H9 (cell line): ENCODE measurements at regions not wholly inside any gene's neighbourhood (a gene's known extent, or its start where the extent isn't known, plus 50 kb on each side); places are given as distances from the start of the nearest gene placed in this dataset.
"Not testable (repeated sequence)": the region's sequence is repeated elsewhere in the genome, so short reads cannot be mapped to it uniquely, and the experiment has no call there.

Experiments used
- DNase-seq: peaks from one replicate; pipeline ENCODE4 v3.0.0-alpha.2; 2017
- H2AFZ ChIP-seq: one replicate; pipeline ENCODE4 v1.6.1; 2013; ENCODE audit warnings: mild to moderate bottlenecking, low read length, control low read depth, moderate library complexity
- H2AK5ac ChIP-seq: 2 replicates; pipeline ENCODE4 v1.6.1; 2013; ENCODE audit warnings: low read length, control low read depth, mixed read lengths; ENCODE audit not compliant: insufficient read length
- H2BK120ac ChIP-seq: one replicate; pipeline ENCODE4 v1.6.1; 2013; ENCODE audit warnings: low read depth, mild to moderate bottlenecking, low read length, control low read depth, inconsistent platforms; ENCODE audit not compliant: poor library complexity, severe bottlenecking
- H2BK12ac ChIP-seq: 2 replicates; pipeline ENCODE4 v1.6.1; 2013; ENCODE audit warnings: low read length, control low read depth, mixed read lengths, low read depth; ENCODE audit not compliant: insufficient read length
- H2BK15ac ChIP-seq: 2 replicates; pipeline ENCODE4 v1.6.1; 2013; ENCODE audit warnings: low read depth, low read length, control low read depth
- H2BK20ac ChIP-seq: one replicate; pipeline ENCODE4 v1.6.1; 2013; ENCODE audit warnings: low read depth, mild to moderate bottlenecking, low read length, control low read depth, inconsistent platforms; ENCODE audit not compliant: poor library complexity, severe bottlenecking
- H2BK5ac ChIP-seq: 2 replicates; pipeline ENCODE4 v1.6.1; 2013; ENCODE audit warnings: low read length, control low read depth, mixed read lengths; ENCODE audit not compliant: insufficient read length
- H3K14ac ChIP-seq: 2 replicates; pipeline ENCODE4 v1.6.1; 2013; ENCODE audit warnings: low read length, control low read depth; ENCODE audit not compliant: insufficient read depth
- H3K18ac ChIP-seq: 2 replicates; pipeline ENCODE4 v1.6.1; 2013; ENCODE audit warnings: low read depth, mild to moderate bottlenecking, mixed read lengths, low read length, control low read depth; ENCODE audit not compliant: insufficient read length
- H3K23ac ChIP-seq: 2 replicates; pipeline ENCODE4 v1.6.1; 2013; ENCODE audit warnings: low read length, control low read depth, mixed read lengths, low read depth; ENCODE audit not compliant: insufficient read length
- H3K23me2 ChIP-seq: 2 replicates; pipeline ENCODE4 v1.6.1; 2013; ENCODE audit warnings: low read depth, mild to moderate bottlenecking, mixed read lengths, low read length, control low read depth; ENCODE audit not compliant: insufficient read length, poor library complexity, severe bottlenecking
- H3K27ac ChIP-seq: 2 replicates; pipeline ENCODE4 v1.5.1; 2013; ENCODE audit warnings: low read length, control low read depth, mixed read lengths, low read depth; ENCODE audit not compliant: insufficient read length
- H3K27me3 ChIP-seq: 2 replicates; pipeline ENCODE4 v1.6.1; 2013; ENCODE audit warnings: low read length, control low read depth, inconsistent platforms; ENCODE audit not compliant: insufficient read depth
- H3K4ac ChIP-seq: 2 replicates; pipeline ENCODE4 v1.6.1; 2013; ENCODE audit warnings: low read depth, mild to moderate bottlenecking, control low read depth, inconsistent platforms, low read length, moderate library complexity
- H3K4me1 ChIP-seq: 2 replicates; pipeline ENCODE4 v1.6.1; 2013; ENCODE audit warnings: low read length, control low read depth, inconsistent platforms; ENCODE audit not compliant: insufficient read depth
- H3K4me2 ChIP-seq: 2 replicates; pipeline ENCODE4 v1.6.1; 2013; ENCODE audit warnings: low read length, control low read depth, mixed read lengths; ENCODE audit not compliant: insufficient read length, insufficient read depth
- H3K56ac ChIP-seq: 2 replicates; pipeline ENCODE4 v1.6.1; 2013; ENCODE audit warnings: low read depth, mild to moderate bottlenecking, mixed read lengths, low read length, control low read depth; ENCODE audit not compliant: insufficient read length
- H3K79me1 ChIP-seq: 2 replicates; pipeline ENCODE4 v1.6.1; 2013; ENCODE audit warnings: low read depth, mild to moderate bottlenecking, moderate library complexity, low read length, control low read depth, inconsistent platforms; ENCODE audit not compliant: insufficient read depth, poor library complexity, severe bottlenecking
- H3K79me2 ChIP-seq: 2 replicates; pipeline ENCODE4 v1.6.1; 2013; ENCODE audit warnings: low read length, control low read depth, inconsistent platforms; ENCODE audit not compliant: insufficient read depth
- H3K9ac ChIP-seq: 2 replicates; pipeline ENCODE4 v1.6.1; 2013; ENCODE audit warnings: low read length, control low read depth, mixed read lengths; ENCODE audit not compliant: insufficient read length; ENCODE audit errors: extremely low read depth
- H3K9me3 ChIP-seq: one replicate; pipeline ENCODE4 v1.6.1; 2013; ENCODE audit warnings: low read depth, low read length, inconsistent platforms; ENCODE audit not compliant: control insufficient read depth
- H3T11ph ChIP-seq: one replicate; pipeline ENCODE4 v1.6.1; 2013; ENCODE audit warnings: mild to moderate bottlenecking, low read length, control low read depth, inconsistent platforms
- H4K20me1 ChIP-seq: one replicate; pipeline ENCODE4 v1.6.1; 2013; ENCODE audit not compliant: control insufficient read depth, insufficient read length, insufficient read depth
- H4K5ac ChIP-seq: 2 replicates; pipeline ENCODE4 v1.6.1; 2013; ENCODE audit warnings: low read depth, mild to moderate bottlenecking, mixed read lengths, low read length, control low read depth; ENCODE audit not compliant: insufficient read length
- H4K8ac ChIP-seq: replicated peaks from 2 replicates; pipeline ENCODE4 v1.6.1; 2013; ENCODE audit warnings: low read length, control low read depth, mixed read lengths, low read depth; ENCODE audit not compliant: insufficient read length
- H4K91ac ChIP-seq: 2 replicates; pipeline ENCODE4 v1.6.1; 2013; ENCODE audit warnings: low read depth, mild to moderate bottlenecking, moderate library complexity, mixed read lengths, low read length, control low read depth; ENCODE audit not compliant: insufficient read length
- H3K27ac Mint-ChIP-seq, 3 experiments: 2 replicates in 2 of 3; 3 replicates in 1 of 3; pipeline ENCODE4 v1.8.0; 2020 to 2021; ENCODE audit warnings: mixed read lengths in 3 of 3, mild to moderate bottlenecking in 1 of 3, moderate library complexity in 1 of 3
- H3K27me3 Mint-ChIP-seq: 2 replicates; pipeline ENCODE4 v1.8.0; 2021; ENCODE audit warnings: low read depth, mild to moderate bottlenecking, moderate library complexity, mixed read lengths
- H3K36me3 Mint-ChIP-seq, 3 experiments: 2 replicates in 2 of 3; 3 replicates in 1 of 3; pipeline ENCODE4 v1.8.0; 2020 to 2021; ENCODE audit warnings: low read depth in 3 of 3, mixed read lengths in 3 of 3; ENCODE audit not compliant: insufficient read depth in 1 of 3
- H3K4me1 Mint-ChIP-seq, 2 experiments: 2 replicates each; pipeline ENCODE4 v1.8.0; 2020; ENCODE audit warnings: mixed read lengths in 2 of 2
- H3K4me3 Mint-ChIP-seq, 2 experiments: 2 replicates in 1 of 2; 3 replicates in 1 of 2; pipeline ENCODE4 v1.8.0; 2020 to 2021; ENCODE audit warnings: mild to moderate bottlenecking in 2 of 2, mixed read lengths in 2 of 2, moderate library complexity in 1 of 2
- H3K9me3 Mint-ChIP-seq, 2 experiments: 2 replicates in 1 of 2; 3 replicates in 1 of 2; pipeline ENCODE4 v1.8.0; 2020; ENCODE audit warnings: mild to moderate bottlenecking in 2 of 2, mixed read lengths in 2 of 2, moderate library complexity in 1 of 2
- WGBS: extraction: QIAGEN DNeasy Blood & Tissue Kit; methylation state at CpG from one replicate; pipeline ENCODE4 v1.1.7; 2013; ENCODE audit warnings: missing lambda C conversion rate, low lambda C conversion rate, mixed read lengths; ENCODE audit not compliant: insufficient read length; ENCODE audit errors: extremely low coverage; 5-methylcytosine and 5-hydroxymethylcytosine counted together

- WGBS, result no CpG with 5 or more reads among the region's 10 CpGs
- not testable (repeated sequence) for H3K27me3 Mint-ChIP-seq, H3K18ac ChIP-seq, H3K36me3 Mint-ChIP-seq, H3K4me1 Mint-ChIP-seq, H3K56ac ChIP-seq, H3K4me2 ChIP-seq, H3K9me3 ChIP-seq, H2BK20ac ChIP-seq, H4K20me1 ChIP-seq, H3K27ac Mint-ChIP-seq, DNase-seq, H3K27ac ChIP-seq, H2BK15ac ChIP-seq, H3K79me1 ChIP-seq, H4K5ac ChIP-seq, H3K4me1 ChIP-seq, H3K23ac ChIP-seq, H2AK5ac ChIP-seq, H4K8ac ChIP-seq, H2BK12ac ChIP-seq, H4K91ac ChIP-seq, H3K14ac ChIP-seq, H3K4ac ChIP-seq, H2AFZ ChIP-seq, H3K9ac ChIP-seq, H3K4me3 Mint-ChIP-seq, H3K23me2 ChIP-seq, H3K27me3 ChIP-seq, H2BK120ac ChIP-seq, H3K79me2 ChIP-seq, H2BK5ac ChIP-seq, H3T11ph ChIP-seq
- H3K9me3 Mint-ChIP-seq, result peaks cover 10 to 12% of the 10 kb centered on the region in 2 experiments
These were observed 463.5 kb downstream of the TP53TG3F start for GRCh38 chr16:33922914-33923313.

GRCh38 chr16:33928026-33928425 is 468.6 kb downstream of the TP53TG3F start:
- not testable (repeated sequence) for H3T11ph ChIP-seq, H3K27ac Mint-ChIP-seq, H3K9ac ChIP-seq, H3K4ac ChIP-seq, H3K36me3 Mint-ChIP-seq, H3K23me2 ChIP-seq, H3K79me2 ChIP-seq, H3K4me1 ChIP-seq, H3K27me3 Mint-ChIP-seq, H3K56ac ChIP-seq, H3K79me1 ChIP-seq, H3K27ac ChIP-seq, H2BK120ac ChIP-seq, H3K23ac ChIP-seq, H4K5ac ChIP-seq, H2AK5ac ChIP-seq, H2BK20ac ChIP-seq, H3K9me3 ChIP-seq, H3K27me3 ChIP-seq, H3K18ac ChIP-seq, DNase-seq, H2BK15ac ChIP-seq, H3K4me1 Mint-ChIP-seq, H4K8ac ChIP-seq, H4K91ac ChIP-seq, H3K4me2 ChIP-seq, H2AFZ ChIP-seq, H2BK5ac ChIP-seq, H2BK12ac ChIP-seq, H3K9me3 Mint-ChIP-seq, H4K20me1 ChIP-seq, H3K14ac ChIP-seq, H3K4me3 Mint-ChIP-seq
- WGBS, result no CpG with 5 or more reads among the region's 39 CpGs
